SU-DHL-6 (cell line): ENCODE measurements at regions not wholly inside any gene's neighbourhood (a gene's known extent, or its start where the extent isn't known, plus 50 kb on each side); places are given as distances from the start of the nearest gene placed in this dataset.

ENCODE experiments used
- CTCF ChIP-seq: fragments of 200-600 bp; sonication (generic); IDR thresholded peaks from one replicate; pipeline ENCODE4 v1.5.1; 2017; ENCODE audit warnings: antibody characterized with exemption, mild to moderate bottlenecking, low read length, moderate library complexity; ENCODE audit not compliant: insufficient read depth, poor library complexity, severe bottlenecking
- EZH2phosphoT487 ChIP-seq: fragments of 200-600 bp; sonication (generic), shearing (Covaris generic); conservative IDR thresholded peaks from 2 replicates; pipeline ENCODE4 v1.6.1; 2018; ENCODE audit warnings: mild to moderate bottlenecking, antibody characterized with exemption, low read length, moderate library complexity, mixed read lengths

- no peak for TF ChIP-seq CTCF
- no peak for TF ChIP-seq EZH2phosphoT487
Observed at GRCh38 chr3:193987186-193987585, 148.8 kb upstream of the HES1 start.
